ENCODE measurements at regions not wholly inside any gene's neighbourhood (a gene's known extent, or its start where the extent isn't known, plus 50 kb on each side); places are given as distances from the start of the nearest gene placed in this dataset.

GRCh38 chr3:177536873-177537272, 339.6 kb upstream of the TBL1XR1 start:
- no peaks in the 10 kb centered on the region for H3K36me3 ChIP-seq
- intact Hi-C loops (cut with micrococcal nuclease): no loop called here
- no peak overlapping the region for H3K27ac ChIP-seq (replicated peaks)
- H3K27me3 ChIP-seq (ENCODE audit: low read depth): no peaks in the 10 kb centered on the region
- no peak overlapping the region for H3K4me3 ChIP-seq
- DNase-seq: no peak
- H3K9me3 ChIP-seq (replicated peaks): no peaks in the 10 kb centered on the region
- peaks cover 26% of the 10 kb centered on the region for H3K4me1 ChIP-seq
- TF ChIP-seq CTCF (IDR thresholded peaks at IDR 0.05; ENCODE audit: borderline replicate concordance): no peak

- no peak overlapping the region for H3K4me3 ChIP-seq
- H3K27ac ChIP-seq (replicated peaks): no peak overlapping the region
- DNase-seq: no peak
- intact Hi-C loops (cut with micrococcal nuclease): no loop called here
- TF ChIP-seq CTCF (IDR thresholded peaks at IDR 0.05; ENCODE audit: borderline replicate concordance): no peak
- H3K27me3 ChIP-seq (ENCODE audit: low read depth): no peaks in the 10 kb centered on the region
- no peaks in the 10 kb centered on the region for H3K9me3 ChIP-seq (replicated peaks)
- H3K36me3 ChIP-seq: no peaks in the 10 kb centered on the region
- peaks cover 26% of the 10 kb centered on the region for H3K4me1 ChIP-seq
Measured at GRCh38 chr3:177537612-177538011, 340.3 kb upstream of the TBL1XR1 start.

- peak; percentile 22 for TF ChIP-seq CTCF (IDR thresholded peaks at IDR 0.05; ENCODE audit: borderline replicate concordance)
- Histone ChIP-seq H3K4me3 (no peak overlapping the region), H3K27ac (replicated peaks) (peak overlapping the region; percentile 22), H3K9me3 (replicated peaks) (no peaks in the 10 kb centered on the region), H3K36me3 (no peaks in the 10 kb centered on the region), H3K4me1 (peaks cover 26% of the 10 kb centered on the region), H3K27me3 (ENCODE audit: low read depth) (no peaks in the 10 kb centered on the region)
- DNase-seq: peak; percentile 49
- intact Hi-C loops (cut with micrococcal nuclease): no loop called here
Measured at GRCh38 chr3:177538048-177538749, 340.9 kb upstream of the TBL1XR1 start.

- H3K4me3 ChIP-seq: no peak overlapping the region
- no peaks in the 10 kb centered on the region for H3K9me3 ChIP-seq (replicated peaks)
- no peaks in the 10 kb centered on the region for H3K36me3 ChIP-seq
- H3K27ac ChIP-seq (replicated peaks): no peak overlapping the region
- no peak for TF ChIP-seq CTCF (IDR thresholded peaks at IDR 0.05; ENCODE audit: borderline replicate concordance)
- no peak for DNase-seq
- peaks cover 26% of the 10 kb centered on the region for H3K4me1 ChIP-seq
- intact Hi-C loops (cut with micrococcal nuclease): no loop called here
- H3K27me3 ChIP-seq (ENCODE audit: low read depth): no peaks in the 10 kb centered on the region
Measured at GRCh38 chr3:177538750-177539730, 341.8 kb upstream of the TBL1XR1 start.

- H3K4me1 ChIP-seq: peaks cover 31% of the 10 kb centered on the region
- intact Hi-C loops (cut with micrococcal nuclease): no loop called here
Measured at GRCh38 chr3:177541541-177541940, 344.3 kb upstream of the TBL1XR1 start.

More at GRCh38 chr3:177541541-177541940, 344.3 kb upstream of the TBL1XR1 start:
- no peak for DNase-seq
- H3K9me3 ChIP-seq (replicated peaks): no peaks in the 10 kb centered on the region
- H3K36me3 ChIP-seq: no peaks in the 10 kb centered on the region
- H3K27ac ChIP-seq (replicated peaks): no peak overlapping the region
- H3K27me3 ChIP-seq (ENCODE audit: low read depth): no peaks in the 10 kb centered on the region
- no peak for TF ChIP-seq CTCF (IDR thresholded peaks at IDR 0.05; ENCODE audit: borderline replicate concordance)
- H3K4me3 ChIP-seq: no peak overlapping the region

All from left ventricle myocardium inferior (tissue), 1 donor.